ENCODE measurements at regions not wholly inside any gene's neighbourhood (a gene's known extent, or its start where the extent isn't known, plus 50 kb on each side); places are given as distances from the start of the nearest gene placed in this dataset.
"Not testable (repeated sequence)": the region's sequence is repeated elsewhere in the genome, so short reads cannot be mapped to it uniquely, and the experiment has no call there.

DNA sequence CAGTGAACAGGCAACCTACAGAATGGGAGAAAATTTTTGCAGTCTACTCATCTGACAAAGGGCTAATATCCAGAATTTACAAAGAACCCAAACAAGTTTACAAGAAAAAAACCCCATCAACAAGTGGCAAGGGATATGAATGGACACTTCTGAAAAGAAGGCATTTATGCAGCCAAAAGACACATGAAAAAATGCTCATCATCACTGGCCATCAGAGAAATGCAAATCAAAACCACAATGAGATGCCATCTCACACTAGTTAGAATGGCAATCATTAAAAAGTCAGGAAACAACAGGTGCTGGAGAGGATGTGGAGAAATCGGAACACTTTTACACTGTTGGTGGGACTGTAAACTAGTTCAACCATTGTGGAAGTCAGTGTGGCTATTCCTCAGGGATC, 80.3 kb downstream of the ZNF474 start:
- peaks cover 44% of the 10 kb centered on the region for H3K9me3 Mint-ChIP-seq
- H3K27me3 Mint-ChIP-seq (ENCODE audit: low read depth); DNase-seq (ENCODE audit: low spot score in 2 of 2, unreplicated experiment in 2 of 2); H3K27ac Mint-ChIP-seq; H3K36me3 Mint-ChIP-seq; H3K4me1 Mint-ChIP-seq; H3K4me3 Mint-ChIP-seq: not testable (repeated sequence)

DNA sequence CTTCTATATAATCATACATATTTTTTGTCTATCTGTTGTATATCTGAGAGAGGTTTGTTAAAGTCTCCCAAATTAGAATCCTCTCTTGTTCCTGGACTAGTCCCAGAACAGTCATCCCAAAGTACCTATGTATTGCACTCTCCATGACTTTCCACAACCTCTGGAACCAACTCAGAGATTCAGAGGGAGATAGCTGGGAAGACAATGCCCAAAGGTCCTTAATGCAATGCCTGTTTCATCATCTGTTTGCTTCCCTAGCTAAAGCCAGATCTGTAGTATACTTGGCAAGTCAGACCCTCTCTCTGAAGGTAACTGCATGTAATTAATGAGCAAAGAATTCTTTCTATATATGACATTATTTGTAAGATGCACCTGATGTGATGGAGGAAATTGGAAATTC, 89.4 kb downstream of the ZNF474 start:
- peaks cover 8% of the 10 kb centered on the region for H3K36me3 Mint-ChIP-seq
- TF ChIP-seq, protein P1, sequence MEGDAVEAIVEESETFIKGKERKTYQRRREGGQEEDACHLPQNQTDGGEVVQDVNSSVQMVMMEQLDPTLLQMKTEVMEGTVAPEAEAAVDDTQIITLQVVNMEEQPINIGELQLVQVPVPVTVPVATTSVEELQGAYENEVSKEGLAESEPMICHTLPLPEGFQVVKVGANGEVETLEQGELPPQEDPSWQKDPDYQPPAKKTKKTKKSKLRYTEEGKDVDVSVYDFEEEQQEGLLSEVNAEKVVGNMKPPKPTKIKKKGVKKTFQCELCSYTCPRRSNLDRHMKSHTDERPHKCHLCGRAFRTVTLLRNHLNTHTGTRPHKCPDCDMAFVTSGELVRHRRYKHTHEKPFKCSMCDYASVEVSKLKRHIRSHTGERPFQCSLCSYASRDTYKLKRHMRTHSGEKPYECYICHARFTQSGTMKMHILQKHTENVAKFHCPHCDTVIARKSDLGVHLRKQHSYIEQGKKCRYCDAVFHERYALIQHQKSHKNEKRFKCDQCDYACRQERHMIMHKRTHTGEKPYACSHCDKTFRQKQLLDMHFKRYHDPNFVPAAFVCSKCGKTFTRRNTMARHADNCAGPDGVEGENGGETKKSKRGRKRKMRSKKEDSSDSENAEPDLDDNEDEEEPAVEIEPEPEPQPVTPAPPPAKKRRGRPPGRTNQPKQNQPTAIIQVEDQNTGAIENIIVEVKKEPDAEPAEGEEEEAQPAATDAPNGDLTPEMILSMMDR (IDR thresholded peaks at IDR 0.05; ENCODE audit: unreplicated experiment): no peak
- H3K4me3 Mint-ChIP-seq: no peak overlapping the region
- H3K27me3 Mint-ChIP-seq (ENCODE audit: low read depth): no peaks in the 10 kb centered on the region
- no peak overlapping the region for H3K27ac Mint-ChIP-seq
- no peaks in the 10 kb centered on the region for H3K4me1 Mint-ChIP-seq
- H3K9me3 Mint-ChIP-seq: peaks cover 27% of the 10 kb centered on the region
- no peak for DNase-seq (ENCODE audit: low spot score in 2 of 2, unreplicated experiment in 2 of 2)

DNA sequence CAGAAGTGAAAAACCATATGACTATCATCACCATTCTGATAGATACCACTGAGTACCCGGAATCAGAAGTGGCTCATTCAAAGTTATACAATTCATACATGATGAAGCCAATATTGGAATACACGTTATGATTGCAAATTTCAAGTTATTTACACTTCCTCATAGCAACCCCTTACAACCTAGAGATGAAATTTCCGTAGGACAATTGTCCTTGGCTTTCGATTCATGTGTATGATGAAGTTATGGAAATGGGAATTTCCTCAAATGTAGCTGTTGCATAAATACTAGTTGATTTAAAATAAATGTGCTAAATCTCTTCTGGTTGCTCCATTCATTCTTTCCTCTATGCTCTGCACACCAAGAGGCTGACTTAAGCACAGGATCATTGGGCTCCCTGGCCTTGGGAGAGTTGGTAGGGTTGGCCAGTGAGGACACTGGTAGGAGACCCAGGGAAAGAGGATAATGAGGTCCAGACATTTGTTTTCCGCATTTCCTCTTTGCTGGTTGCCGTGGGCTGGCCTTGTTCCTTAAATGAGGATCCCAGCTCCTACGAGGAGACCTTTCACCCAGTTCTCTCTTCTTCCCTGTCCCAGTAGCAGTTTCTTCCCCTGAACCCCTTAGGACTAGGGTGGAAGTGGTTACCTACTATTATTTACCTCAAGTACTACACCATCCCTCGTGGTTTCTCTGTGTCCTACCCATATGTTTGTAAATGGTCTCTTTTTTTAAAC, 90.3 kb downstream of the ZNF474 start:
- H3K36me3 Mint-ChIP-seq: peaks cover 8% of the 10 kb centered on the region
- DNase-seq (ENCODE audit: low spot score in 2 of 2, unreplicated experiment in 2 of 2): no peak
- H3K9me3 Mint-ChIP-seq: peaks cover 33% of the 10 kb centered on the region
- H3K27ac Mint-ChIP-seq: no peak overlapping the region
- H3K27me3 Mint-ChIP-seq (ENCODE audit: low read depth): no peaks in the 10 kb centered on the region
- no peaks in the 10 kb centered on the region for H3K4me1 Mint-ChIP-seq
- no peak overlapping the region for H3K4me3 Mint-ChIP-seq
- TF ChIP-seq, protein P1 (IDR thresholded peaks at IDR 0.05; ENCODE audit: unreplicated experiment): no peak

DNA sequence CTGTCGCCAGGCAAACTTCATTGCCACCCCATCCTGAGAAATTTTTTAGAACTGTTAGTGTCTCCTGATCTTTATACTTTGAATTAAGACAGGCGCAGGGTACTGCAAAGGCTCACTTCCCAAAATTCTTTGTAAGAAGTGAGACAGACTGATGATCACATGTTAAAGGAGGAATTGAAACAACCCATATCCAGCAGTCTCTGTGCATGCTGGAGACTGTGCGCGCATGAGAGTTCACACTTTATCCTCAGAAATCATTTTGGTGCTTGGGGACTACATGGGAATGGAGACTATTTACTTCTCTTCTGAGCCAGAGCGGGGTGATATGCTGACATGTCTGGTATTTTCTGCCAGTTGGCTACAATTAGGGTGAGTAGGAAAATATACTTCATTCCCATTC, 91.2 kb downstream of the ZNF474 start:
- no peaks in the 10 kb centered on the region for H3K4me1 Mint-ChIP-seq
- TF ChIP-seq, protein P1 (IDR thresholded peaks at IDR 0.05; ENCODE audit: unreplicated experiment): no peak
- no peaks in the 10 kb centered on the region for H3K27me3 Mint-ChIP-seq (ENCODE audit: low read depth)
- H3K36me3 Mint-ChIP-seq: peaks cover 8% of the 10 kb centered on the region
- peaks cover 27% of the 10 kb centered on the region for H3K9me3 Mint-ChIP-seq
- no peak overlapping the region for H3K4me3 Mint-ChIP-seq
- no peak for DNase-seq (ENCODE audit: low spot score in 2 of 2, unreplicated experiment in 2 of 2)
- no peak overlapping the region for H3K27ac Mint-ChIP-seq

DNA sequence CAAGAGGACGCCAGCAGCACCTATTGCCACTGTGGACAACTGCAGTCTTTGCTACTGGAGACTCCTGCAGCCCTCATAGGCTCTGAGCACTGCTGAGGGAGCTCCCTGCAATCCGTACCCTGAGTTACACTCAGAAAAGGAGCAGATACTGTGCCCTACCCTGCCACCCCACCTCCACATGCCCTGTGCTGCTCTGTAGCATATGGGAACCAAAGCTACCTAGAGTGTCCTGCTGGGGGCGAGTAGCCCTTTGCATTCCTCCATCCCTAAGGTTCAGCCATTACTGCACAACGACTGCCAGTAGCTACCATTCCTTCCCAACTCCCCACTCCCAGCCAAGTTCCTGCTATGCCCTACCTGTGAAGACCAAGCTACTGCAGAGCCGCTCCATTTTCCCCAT, 90.2 kb upstream of the SNCAIP start:
- Mint-ChIP-seq H3K9me3 (peaks cover 24% of the 10 kb centered on the region), H3K4me1 (no peaks in the 10 kb centered on the region), H3K4me3 (no peak overlapping the region), H3K36me3 (peaks cover 8% of the 10 kb centered on the region), H3K27ac (no peak overlapping the region), H3K27me3 (ENCODE audit: low read depth) (no peaks in the 10 kb centered on the region)
- no peak for DNase-seq (ENCODE audit: low spot score in 2 of 2, unreplicated experiment in 2 of 2)
- TF ChIP-seq, protein P1 (IDR thresholded peaks at IDR 0.05; ENCODE audit: unreplicated experiment): no peak

DNA sequence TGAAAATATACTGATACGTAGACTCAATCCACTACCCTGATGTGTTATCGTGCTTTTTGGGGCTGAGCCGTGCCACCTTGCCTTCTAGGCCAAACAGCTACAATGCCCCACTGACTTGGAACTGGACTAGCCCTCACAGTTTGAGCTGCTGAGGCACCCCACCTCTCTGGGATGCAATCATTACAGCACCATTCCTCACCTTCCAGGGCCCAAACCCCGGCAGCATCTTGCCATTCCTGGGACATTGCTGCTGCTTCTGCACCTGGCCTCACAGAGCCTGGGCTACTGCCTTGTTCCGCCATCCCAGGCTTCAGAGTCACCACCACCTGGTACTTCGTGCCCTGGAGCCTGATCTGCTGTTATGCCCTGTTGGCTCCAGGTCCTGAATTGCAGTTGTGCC, 89.5 kb upstream of the SNCAIP start:
- Mint-ChIP-seq H3K36me3 (peaks cover 8% of the 10 kb centered on the region), H3K27ac (no peak overlapping the region), H3K4me1 (no peaks in the 10 kb centered on the region), H3K4me3 (no peak overlapping the region), H3K27me3 (ENCODE audit: low read depth) (no peaks in the 10 kb centered on the region), H3K9me3 (peaks cover 24% of the 10 kb centered on the region)
- no peak for DNase-seq (ENCODE audit: low spot score in 2 of 2, unreplicated experiment in 2 of 2)
- TF ChIP-seq, protein P1 (IDR thresholded peaks at IDR 0.05; ENCODE audit: unreplicated experiment): no peak

Measured in mesothelial cell of epicardium (in vitro differentiated cells).